ENCODE measurements at regions not wholly inside any gene's neighbourhood (a gene's known extent, or its start where the extent isn't known, plus 50 kb on each side); places are given as distances from the start of the nearest gene placed in this dataset.
"Not testable (repeated sequence)": the region's sequence is repeated elsewhere in the genome, so short reads cannot be mapped to it uniquely, and the experiment has no call there.

DNA sequence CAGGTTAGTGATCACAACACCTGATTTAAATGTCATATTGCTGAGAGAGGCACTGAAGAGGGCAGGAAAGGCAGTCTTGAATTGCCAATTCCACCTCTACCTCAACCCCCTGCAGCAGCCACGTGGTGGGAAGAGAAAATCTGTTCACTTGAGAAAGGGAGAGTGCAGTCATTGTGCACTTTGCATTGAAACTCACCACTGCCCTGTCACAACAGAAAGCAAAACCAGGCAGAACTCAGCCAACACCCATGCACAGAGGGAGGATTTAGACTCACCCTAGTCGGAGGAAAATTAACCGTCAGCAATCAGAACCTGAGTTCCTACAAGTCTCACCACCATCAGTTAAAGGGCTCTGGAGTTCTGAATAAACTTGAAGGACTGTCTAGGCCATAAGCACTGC lies 1040.2 kb downstream of the HACE1 start:
- DNase-seq (ENCODE audit: low read depth in 2 of 3, low spot score in 1 of 3) = no peak

DNA sequence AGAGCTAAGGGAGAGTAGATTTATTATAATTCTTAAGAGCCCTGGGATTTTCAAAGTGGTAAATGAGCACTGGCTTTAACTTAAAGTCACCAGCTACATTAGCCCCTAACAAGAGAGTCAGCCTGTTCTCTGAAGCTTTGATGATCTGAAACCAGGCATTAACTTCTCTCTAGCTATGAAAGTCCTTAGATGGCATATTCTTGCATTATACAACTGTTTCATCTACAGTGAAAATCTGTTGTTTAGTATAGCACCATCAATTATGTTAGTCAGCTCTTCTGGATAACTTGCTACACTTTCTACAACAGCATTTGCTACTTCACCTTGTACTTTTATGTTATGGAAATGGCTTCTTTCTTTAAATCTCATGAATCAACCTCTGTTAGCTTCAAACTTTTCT lies 1046.7 kb downstream of the HACE1 start:
- DNase-seq (ENCODE audit: low read depth in 2 of 3, low spot score in 1 of 3) = no peak

DNA sequence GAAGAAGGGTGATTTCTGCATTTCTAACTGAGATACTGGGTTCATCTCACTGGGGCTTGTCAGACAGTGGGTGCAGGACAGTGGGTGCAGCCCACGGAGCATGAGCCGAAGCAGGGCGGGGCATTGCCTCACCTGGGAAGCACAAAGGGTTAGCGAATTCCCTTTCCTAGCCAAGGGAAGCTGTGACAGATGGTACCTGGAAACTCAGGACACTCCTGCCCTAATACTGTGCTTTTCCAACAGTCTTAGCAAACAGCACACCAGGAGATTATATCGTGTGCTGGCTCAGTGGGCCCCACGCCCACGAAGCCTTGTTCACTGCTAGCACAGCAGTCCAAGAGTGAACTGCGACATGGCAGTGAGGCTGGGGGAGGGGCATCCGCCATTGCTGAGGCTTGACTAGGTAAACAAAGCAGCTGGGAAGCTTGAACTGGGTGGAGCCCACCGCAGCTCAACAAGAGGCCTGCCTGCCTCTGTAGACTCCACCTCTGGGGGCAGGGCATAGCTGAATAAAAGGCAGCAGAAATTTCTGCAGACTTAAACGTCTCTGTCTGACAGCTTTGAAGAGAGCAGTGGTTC lies 1057.7 kb downstream of the HACE1 start:
- DNase-seq (ENCODE audit: low read depth in 2 of 3, low spot score in 1 of 3) = not testable (repeated sequence)

DNA sequence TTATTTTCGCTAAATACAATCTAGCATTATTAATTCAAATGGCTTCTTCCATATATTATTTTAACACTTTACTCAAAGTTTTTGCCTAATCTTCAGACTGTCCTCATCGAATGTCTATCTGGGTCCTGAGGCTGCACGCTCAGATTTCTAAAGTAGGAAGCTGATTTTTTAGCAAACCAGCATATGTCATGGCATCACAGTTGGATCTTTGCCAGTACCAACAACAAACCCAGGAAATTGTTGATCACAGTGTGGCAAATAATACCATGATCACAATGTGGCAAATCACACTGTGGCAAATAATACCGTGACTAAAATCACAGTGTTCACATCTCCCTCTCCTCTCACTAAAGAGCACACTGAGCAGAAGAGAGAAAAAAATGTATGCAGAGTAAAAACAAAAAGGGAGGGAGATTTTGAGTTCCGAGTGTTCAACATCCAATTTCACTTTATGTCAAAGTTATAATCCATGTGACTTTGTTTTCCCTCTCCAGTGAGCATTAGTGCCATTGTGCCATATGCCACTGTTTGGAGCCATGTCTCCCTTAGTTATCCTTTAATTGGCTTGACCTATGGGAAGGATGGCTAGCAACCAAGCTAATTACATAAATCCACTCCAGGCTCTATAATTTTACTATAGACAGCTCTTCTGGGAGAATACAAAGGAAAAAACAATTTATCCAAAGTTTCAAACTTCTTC lies 1059.6 kb downstream of the HACE1 start:
- DNase-seq (ENCODE audit: low read depth in 2 of 3, low spot score in 1 of 3) = no peak

DNA sequence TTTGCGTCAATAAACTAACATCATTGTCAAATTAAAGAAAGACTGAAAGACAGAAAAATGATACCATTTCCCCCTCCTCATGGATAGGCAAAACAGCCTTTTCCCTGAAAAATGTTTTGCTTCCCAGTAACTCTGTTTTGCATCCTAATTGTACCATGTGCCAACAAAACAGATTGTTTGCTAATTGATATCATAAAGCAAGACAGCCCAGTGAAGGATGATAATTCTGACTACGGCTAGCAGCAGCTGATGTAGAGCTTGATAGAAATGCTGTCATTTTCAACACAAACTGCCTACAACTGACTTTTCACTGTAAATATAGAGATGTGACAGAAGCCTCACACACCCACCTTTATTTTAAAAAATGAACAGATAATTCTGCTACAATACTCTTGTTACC lies 1061.6 kb downstream of the HACE1 start:
- no peak for DNase-seq (ENCODE audit: low read depth in 2 of 3, low spot score in 1 of 3)

DNA sequence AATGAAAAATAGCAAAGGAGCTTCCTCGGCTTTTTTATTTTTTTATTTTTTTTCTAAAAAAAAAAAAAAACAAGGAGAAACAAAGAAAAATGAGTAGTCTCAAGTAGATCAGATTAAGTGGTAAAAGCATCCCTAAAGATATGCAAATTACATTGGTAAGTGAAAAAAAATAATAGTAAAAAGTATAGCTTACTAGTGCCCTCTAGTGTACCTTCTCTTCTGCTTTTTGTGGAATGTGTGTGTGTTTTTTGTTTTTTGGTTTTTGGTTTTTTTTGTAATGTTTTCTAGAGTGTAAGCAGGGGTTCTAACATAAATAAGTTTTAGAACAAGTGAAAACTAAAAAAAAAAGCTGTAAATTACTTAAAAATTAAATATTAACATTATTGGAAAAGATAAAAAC lies 1062.0 kb downstream of the HACE1 start:
- DNase-seq (ENCODE audit: low read depth in 2 of 3, low spot score in 1 of 3) = no peak

DNA sequence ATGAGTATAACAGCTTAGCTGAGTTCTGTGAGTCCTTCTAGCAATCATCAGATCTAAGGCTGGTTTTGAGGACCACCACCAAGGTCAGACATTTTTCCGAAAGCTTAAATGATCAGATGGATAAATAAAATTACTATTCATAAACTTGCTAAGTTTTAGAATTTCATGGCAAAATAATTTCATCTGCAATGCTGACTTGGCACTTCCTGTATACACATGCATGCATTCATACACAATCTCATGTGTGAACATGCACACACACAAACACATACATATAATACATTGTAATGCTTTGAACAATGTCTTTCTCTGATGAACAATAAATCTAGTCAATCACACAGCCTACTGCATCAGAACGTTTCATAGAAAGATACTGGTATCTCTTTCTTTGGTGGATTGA lies 1068.3 kb downstream of the HACE1 start:
- DNase-seq (ENCODE audit: low read depth in 2 of 3, low spot score in 1 of 3) = no peak

DNA sequence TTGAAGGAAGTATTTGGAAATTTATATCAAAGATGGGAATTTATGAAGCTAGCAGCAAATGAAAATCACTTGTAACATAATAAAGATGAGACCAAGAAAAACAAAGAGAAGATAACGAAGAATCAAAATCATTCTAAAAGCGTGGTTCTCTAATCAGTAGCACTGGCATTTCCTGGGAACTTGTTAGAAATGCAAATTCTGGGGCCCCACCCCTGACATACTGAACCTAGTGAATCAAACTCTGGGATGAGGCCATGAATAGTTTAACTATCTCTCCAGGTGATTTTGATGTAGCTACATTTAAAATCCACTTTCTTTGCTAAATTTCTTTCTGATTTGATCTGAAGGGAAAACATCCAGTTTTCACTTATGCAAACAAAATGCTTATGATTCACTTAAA lies 1075.6 kb downstream of the HACE1 start:
- no peak for DNase-seq (ENCODE audit: low read depth in 2 of 3, low spot score in 1 of 3)

DNA sequence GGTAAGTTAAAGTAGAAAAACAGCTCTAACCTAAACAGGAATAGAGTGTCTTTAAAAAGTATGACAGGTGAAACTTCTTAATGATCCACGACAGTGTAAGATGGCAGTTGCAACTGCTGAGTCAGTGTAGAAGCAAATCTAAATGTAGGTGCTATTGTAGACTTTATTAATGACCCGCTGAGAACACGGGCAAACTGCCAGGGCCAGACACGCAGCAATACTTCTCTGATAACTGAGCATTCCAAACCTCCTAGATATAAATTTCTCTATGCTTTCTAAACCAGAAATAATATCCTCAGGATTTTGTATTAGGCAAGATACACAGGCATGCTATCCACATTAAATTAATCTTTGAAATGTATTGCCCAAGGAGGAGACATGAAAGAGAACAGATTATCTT lies 1076.4 kb downstream of the HACE1 start:
- no peak for DNase-seq (ENCODE audit: low read depth in 2 of 3, low spot score in 1 of 3)

DNA sequence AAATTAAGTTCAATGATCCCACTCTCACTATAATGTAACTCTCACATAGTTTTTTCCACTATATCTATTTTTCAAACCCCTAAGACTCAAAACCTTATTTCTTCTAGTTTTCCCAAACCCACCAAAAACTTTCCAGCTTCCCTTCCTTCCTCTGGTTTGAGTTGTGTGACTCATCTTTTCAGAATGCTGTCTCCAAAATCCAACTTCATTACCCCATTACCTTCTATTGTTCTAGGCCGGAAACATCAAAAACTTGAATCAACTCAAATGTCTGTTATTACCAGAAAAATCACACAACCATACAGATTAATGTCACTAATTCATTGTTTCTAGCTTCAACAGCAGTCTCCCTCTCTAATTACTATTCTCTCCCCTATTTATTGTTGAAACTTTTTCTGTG lies 1090.3 kb downstream of the HACE1 start:
- DNase-seq (ENCODE audit: low read depth in 2 of 3, low spot score in 1 of 3) = no peak

DNA sequence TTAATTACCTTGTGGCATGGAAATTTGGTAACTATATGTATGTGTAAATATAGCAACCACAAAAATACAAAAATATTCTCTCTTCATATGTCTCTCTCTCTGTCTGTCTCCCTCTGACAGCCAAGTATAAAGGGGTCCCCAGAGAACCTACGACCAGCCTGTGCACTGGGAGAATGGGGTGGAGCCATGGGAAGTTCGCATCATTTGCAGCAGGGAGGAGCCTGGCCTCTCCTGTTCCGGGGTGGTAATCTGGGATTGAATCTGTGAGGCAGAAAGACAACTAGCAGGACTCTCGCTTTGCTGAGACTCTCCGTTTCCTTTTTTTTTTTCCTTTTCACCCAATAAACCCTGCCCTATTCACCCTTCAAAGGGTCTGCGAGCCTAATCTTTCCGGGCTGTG lies 1109.1 kb downstream of the HACE1 start:
- DNase-seq (ENCODE audit: low read depth in 2 of 3, low spot score in 1 of 3) = no peak

DNA sequence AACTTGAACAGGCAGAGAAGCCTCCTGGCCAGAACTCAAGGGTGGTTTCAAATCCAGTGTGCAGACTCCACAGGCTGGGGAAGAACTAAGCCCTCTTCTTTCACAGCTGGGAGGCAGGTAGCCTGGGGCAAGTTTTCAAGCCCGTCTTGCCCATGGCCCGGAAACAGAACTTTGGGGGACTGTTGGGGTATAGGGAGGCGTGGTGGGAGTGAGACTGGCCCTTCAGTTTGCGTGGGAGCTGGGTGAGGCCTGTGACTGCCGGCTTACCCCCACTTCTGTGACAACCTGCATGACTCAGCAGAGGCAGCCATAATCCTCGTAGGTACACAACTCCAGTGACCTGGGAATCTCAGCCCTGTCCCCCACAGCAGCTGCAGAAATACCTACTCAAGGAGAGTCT lies 1125.7 kb downstream of the HACE1 start:
- no peak for DNase-seq (ENCODE audit: low read depth in 2 of 3, low spot score in 1 of 3)

DNA sequence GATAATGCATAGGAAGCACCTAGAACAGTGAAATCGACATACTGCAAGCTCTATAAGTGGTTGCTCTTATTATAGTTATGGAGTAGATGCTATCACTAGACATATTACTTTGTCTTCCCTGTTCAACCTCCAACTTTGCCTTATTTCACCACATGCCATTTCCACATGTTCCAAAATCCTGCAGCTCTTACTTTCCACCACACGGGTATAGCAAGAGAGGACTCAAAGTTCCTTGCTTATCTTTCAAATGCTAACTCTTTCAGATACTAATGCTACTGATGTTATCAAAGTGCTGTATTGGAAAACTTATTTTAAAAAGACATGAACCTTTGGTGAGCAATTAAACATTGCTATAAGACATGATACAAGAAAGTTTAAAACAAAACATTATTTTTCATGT lies 1130.1 kb downstream of the HACE1 start:
- DNase-seq (ENCODE audit: low read depth in 2 of 3, low spot score in 1 of 3) = no peak

DNA sequence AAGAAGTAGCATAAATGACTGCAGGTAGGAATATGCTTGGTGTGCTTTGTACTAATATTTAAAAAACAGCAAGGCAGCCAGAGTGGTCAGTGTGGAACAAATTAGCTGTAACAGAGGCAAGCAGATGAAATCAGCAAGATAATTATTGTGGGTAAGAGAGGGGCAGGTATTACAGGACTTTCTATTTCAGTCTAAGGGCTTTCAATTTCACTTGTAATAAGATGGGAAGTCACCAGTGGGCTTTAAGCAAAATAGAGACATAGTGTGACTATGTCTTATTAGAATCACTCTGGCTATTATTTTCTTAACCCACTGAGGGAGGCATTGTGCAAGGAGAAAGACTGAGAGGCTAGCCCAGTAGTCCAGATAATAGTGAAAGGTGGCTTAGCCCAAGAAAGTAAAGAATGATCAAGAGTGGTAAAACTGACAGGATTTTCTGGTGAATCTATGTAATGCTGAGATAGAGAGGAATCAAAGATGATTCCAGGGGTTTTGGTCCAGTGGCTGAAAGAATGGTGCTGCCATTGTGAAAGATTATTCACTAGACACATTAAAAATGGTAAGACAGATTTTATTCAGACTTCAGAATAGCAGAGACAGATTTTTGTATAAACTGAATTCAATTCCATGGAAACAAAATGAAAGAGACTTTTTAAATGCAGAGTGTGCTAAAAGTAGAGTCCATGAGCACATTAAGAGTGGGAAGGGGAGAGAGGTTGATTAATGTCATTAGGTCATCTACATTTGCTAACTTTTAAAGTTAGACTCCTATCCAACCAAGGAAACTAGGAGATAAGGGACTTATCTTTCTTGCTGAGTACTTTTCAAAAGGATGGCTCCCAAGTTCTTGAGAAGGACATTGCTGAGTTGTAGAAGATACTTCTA lies 1136.0 kb downstream of the HACE1 start:
- no peak for DNase-seq (ENCODE audit: low read depth in 2 of 3, low spot score in 1 of 3)

DNA sequence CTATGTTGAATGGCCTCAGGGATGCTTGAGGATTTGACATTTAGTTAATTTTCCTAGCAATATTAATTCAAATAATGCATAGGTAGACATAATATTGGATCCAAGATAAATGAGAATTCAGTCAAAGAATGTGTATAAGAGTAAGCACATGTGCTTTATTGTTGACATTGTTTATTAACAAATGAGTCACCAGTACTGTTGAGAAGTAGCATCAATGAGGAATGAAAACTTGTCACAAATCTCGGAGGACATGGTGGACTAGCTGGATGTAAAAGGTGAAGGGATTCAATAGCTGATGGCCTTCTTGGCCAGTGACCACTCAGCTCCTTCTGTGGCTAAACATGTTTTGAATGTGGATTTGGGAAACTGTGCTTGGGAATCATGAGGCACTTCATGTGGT lies 1137.0 kb downstream of the HACE1 start:
- DNase-seq (ENCODE audit: low read depth in 2 of 3, low spot score in 1 of 3) = no peak

DNA sequence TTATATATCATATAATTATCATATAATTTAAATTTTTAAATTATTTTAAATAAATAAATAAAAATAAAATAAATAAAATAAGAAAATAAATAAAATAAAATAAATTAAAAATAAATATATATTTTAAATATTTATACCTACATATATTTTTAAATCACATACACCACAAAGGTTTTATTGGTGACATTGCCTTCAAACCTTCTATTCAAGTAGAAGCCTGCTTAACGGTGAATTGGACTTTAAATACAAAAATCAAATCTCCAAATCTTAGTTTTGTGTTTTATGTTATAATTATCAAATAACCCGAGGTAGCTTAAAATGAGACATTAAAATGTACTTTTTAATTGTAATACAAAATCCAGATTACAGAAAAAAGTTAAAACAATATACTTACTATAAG lies 1137.8 kb downstream of the HACE1 start:
- no peak for DNase-seq (ENCODE audit: low read depth in 2 of 3, low spot score in 1 of 3)

DNA sequence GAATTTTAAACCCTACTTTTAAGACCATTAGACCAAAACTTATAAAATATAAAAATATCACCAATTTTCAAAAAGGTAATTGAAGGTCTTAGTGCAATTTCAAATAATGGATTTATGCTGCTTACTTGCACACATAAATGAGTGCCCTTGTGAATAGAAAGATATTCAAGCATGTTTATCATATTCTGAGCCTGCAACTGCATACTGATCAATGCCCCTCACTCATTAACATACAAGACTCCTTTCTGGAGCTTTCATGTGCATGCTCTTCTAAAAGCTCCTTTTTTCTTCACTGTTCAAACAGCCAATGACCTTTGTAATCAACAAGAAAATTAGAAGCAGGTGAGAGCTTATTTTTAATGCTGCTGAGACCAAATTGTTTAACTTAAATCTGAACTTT lies 1139.3 kb downstream of the HACE1 start:
- DNase-seq (ENCODE audit: low read depth in 2 of 3, low spot score in 1 of 3) = no peak

DNA sequence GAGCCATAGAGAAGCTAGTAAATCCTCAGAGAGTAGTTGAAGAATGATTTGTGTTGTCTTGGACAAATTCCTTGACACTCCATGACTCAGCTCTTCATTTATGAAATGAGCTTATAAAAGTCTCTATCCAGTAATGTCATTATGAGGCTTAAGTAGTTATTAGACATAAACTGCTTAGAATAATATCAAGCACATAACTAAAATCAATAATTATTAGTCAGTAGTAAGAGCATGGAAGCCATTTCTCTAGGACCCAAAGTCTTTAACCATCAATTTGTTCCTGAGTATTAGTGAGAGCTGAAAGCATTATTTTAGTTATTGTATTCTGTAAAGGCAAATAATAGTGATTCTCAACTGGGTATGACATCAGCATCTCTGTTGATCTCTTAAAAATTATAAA lies 1140.2 kb downstream of the HACE1 start:
- DNase-seq (ENCODE audit: low read depth in 2 of 3, low spot score in 1 of 3) = no peak

DNA sequence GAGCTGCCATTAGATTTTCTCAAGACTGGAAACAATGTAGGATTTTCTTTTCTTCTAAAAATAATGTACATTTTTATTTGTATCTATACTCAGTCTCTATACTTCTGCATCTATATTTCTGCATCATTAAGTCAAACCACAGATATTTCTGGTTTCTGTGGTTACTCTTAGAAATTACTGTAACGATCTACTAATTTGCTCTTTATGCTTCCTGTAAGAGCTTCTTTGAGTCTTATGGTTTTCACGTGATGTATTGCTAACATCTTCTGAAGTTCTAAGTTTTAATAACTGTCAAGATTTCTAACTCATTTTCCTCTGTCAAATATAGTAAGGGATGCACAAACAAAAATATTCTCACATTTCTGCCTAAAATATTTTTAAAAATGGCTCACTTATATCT lies 1144.5 kb downstream of the HACE1 start:
- DNase-seq (ENCODE audit: low read depth in 2 of 3, low spot score in 1 of 3) = no peak

DNA sequence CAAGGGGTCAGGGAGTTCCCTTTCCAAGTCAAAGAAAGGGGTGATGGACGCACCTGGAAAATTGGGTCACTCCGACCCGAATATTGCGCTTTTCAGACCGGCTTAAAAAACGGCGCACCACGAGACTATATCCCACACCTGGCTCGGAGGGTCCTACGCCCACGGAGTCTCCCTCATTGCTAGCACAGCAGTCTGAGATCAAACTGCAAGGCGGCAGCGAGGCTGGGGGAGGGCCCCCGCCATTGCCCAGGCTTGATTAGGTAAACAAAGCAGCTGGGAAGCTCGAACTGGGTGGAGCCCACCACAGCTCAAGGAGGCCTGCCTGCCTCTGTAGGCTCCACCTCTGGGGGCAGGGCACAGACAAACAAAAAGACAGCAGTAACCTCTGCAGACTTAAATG lies 1150.5 kb downstream of the HACE1 start:
- DNase-seq (ENCODE audit: low read depth in 2 of 3, low spot score in 1 of 3) = not testable (repeated sequence)

DNA sequence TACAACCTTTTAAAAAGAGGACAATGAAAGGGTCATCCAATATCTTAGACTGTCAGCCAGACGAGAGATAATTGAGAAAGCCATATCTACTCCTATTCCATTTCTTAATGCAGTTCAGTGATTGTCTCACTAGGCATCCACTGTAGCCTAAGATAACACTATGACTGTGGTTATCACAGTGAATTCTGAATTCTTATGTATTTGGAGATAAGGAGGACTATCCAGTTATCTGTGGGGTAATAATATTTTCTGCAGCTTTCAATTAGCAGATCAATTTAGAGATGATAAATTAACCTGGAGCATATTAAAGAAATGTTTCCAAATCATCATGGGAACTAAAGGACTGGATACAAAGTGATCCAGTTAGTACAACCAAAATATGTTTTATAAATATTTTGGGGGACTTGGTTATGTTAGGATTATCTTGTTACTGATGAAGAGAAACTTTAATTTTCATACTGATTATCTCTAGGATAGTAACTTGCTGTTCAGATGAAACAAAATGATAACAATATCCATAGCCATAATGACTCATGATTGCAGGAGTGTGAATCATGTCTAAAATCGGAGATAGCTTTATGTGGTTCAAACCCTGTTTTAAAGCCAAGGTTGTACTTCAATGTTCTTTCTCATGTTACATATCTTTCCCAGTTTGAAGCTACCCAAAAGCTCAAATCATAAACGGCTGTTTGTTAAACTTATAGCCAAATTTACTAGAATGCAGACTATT lies 1152.0 kb downstream of the HACE1 start:
- DNase-seq (ENCODE audit: low read depth in 2 of 3, low spot score in 1 of 3) = no peak

DNA sequence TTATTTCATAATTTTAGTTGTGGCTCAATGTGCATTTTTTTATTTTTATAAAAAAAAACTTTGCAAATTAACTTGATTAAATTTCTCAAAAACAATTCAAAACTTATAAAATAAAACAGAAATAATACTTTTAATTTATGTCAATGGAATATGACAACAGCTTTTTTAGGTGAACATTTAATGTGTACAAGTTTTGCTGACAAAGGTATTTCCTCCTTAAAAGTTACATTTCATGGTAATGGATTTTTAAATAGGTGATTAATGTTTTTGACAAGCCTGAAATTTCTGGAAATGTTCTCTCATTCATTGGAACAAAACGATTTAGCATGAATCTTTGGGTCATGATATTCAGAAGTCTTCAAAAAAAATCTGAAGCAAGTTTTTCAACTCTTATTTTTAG lies 1160.0 kb downstream of the HACE1 start:
- DNase-seq (ENCODE audit: low read depth in 2 of 3, low spot score in 1 of 3) = no peak

Data from stimulated activated CD4-positive, alpha-beta T cell treated with anti-CD3 and anti-CD28 coated beads, Interleukin-12 subunit alpha, Interleukin-12 subunit beta, amount 100 ng/mL, for 48 hours (primary cell).